Keratinocyte (primary cell): ENCODE measurements at regions not wholly inside any gene's neighbourhood (a gene's known extent, or its start where the extent isn't known, plus 50 kb on each side); places are given as distances from the start of the nearest gene placed in this dataset.

Experiments used
- DNase-seq: peaks from one replicate; pipeline ENCODE4 v3.0.0-alpha.2; 2011; ENCODE audit warnings: low read depth, missing footprints, low spot score
- FAIRE-seq: peaks from 2 replicates; lab custom pipeline; 2011; peaks lifted over from hg19 to GRCh38; lab: Jason Lieb, UNC
- H2AFZ ChIP-seq: 2 replicates; pipeline ENCODE4 v1.6.0; 2012; ENCODE audit warnings: low read length, control low read depth, inconsistent platforms; ENCODE audit not compliant: control insufficient read depth
- H3K27ac ChIP-seq: 2 replicates; pipeline ENCODE4 v1.5.1; 2011; ENCODE audit warnings: low read length; ENCODE audit not compliant: control insufficient read depth, insufficient read depth
- H3K27me3 ChIP-seq: 3 replicates; pipeline ENCODE4 v1.6.0; 2011; ENCODE audit warnings: low read length; ENCODE audit not compliant: control insufficient read depth, insufficient read depth; ENCODE audit errors: extremely low read depth
- H3K36me3 ChIP-seq, 2 experiments: 2 replicates in 1 of 2; 3 replicates in 1 of 2; pipeline ENCODE4 v1.5.1; 2011; ENCODE audit warnings: low read length in 2 of 2, mild to moderate bottlenecking in 1 of 2; ENCODE audit not compliant: control insufficient read depth in 2 of 2, insufficient read depth in 2 of 2; ENCODE audit errors: extremely low read depth in 1 of 2
- H3K4me1 ChIP-seq: 3 replicates; pipeline ENCODE4 v1.5.1; 2011; ENCODE audit warnings: low read length; ENCODE audit not compliant: control insufficient read depth, insufficient read depth; ENCODE audit errors: extremely low read depth
- H3K4me2 ChIP-seq: 3 replicates; pipeline ENCODE4 v1.6.0; 2011; ENCODE audit warnings: low read depth, low read length; ENCODE audit not compliant: control insufficient read depth, insufficient read depth; ENCODE audit errors: extremely low read depth
- H3K4me3 ChIP-seq, 3 experiments: fragments of 200-600 bp in 1 of 3; sonication (generic) in 1 of 3; 2 replicates in 2 of 3; 3 replicates in 1 of 3; pipeline ENCODE4 v1.5.1; 2011 to 2016; ENCODE audit warnings: low read length in 3 of 3, mild to moderate bottlenecking in 3 of 3, control low read depth in 2 of 3, inconsistent platforms in 1 of 3, low read depth in 1 of 3, mixed read lengths in 1 of 3, mixed run types in 1 of 3, moderate library complexity in 1 of 3; ENCODE audit not compliant: control insufficient read depth in 2 of 3, insufficient read depth in 2 of 3; ENCODE audit errors: extremely low read depth in 1 of 3
- H3K79me2 ChIP-seq: 2 replicates; pipeline ENCODE4 v1.6.0; 2012; ENCODE audit warnings: low read length; ENCODE audit not compliant: control insufficient read depth, insufficient read depth
- H3K9ac ChIP-seq: 3 replicates; pipeline ENCODE4 v1.6.0; 2011; ENCODE audit warnings: low read length; ENCODE audit not compliant: control insufficient read depth, insufficient read depth; ENCODE audit errors: extremely low read depth
- H3K9me1 ChIP-seq: 3 replicates; pipeline ENCODE4 v1.6.0; 2011; ENCODE audit warnings: low read length; ENCODE audit not compliant: control insufficient read depth, insufficient read depth; ENCODE audit errors: extremely low read depth
- H3K9me3 ChIP-seq: 2 replicates; pipeline ENCODE4 v1.5.1; 2012; ENCODE audit warnings: low read depth, low read length; ENCODE audit not compliant: control insufficient read depth
- H4K20me1 ChIP-seq: 3 replicates; pipeline ENCODE4 v1.6.0; 2011; ENCODE audit warnings: low read length; ENCODE audit not compliant: control insufficient read depth, insufficient read depth; ENCODE audit errors: extremely low read depth
- EZH2 ChIP-seq: IDR thresholded peaks from one replicate; pipeline ENCODE4 v1.6.1; 2012; ENCODE audit warnings: inconsistent platforms, mild to moderate bottlenecking, low read length, moderate library complexity
- dilution Hi-C: fragments of 300-500 bp; cut with MboI; formaldehyde crosslinking; loops from one replicate; pipeline ENCODE4 v1.7.0; 2020; ENCODE audit warnings: low sequenced_read_pairs; ENCODE audit not compliant: extremely low pct_ligation_motif_present
- TF ChIP-seq, protein P1 (sequence below), 3 experiments: IDR thresholded peaks in 1 of 3; conservative IDR thresholded peaks in 1 of 3; optimal IDR thresholded peaks in 1 of 3; 2 replicates in 2 of 3; 3 replicates in 1 of 3; pipeline versions ENCODE3 to v1.5.1; 2011; ENCODE audit warnings: low read length in 3 of 3, mild to moderate bottlenecking in 3 of 3, moderate library complexity in 2 of 3, control low read depth in 1 of 3, inconsistent platforms in 1 of 3; ENCODE audit not compliant: insufficient read depth in 2 of 3; ENCODE audit errors: extremely low read depth in 1 of 3

DNA sequence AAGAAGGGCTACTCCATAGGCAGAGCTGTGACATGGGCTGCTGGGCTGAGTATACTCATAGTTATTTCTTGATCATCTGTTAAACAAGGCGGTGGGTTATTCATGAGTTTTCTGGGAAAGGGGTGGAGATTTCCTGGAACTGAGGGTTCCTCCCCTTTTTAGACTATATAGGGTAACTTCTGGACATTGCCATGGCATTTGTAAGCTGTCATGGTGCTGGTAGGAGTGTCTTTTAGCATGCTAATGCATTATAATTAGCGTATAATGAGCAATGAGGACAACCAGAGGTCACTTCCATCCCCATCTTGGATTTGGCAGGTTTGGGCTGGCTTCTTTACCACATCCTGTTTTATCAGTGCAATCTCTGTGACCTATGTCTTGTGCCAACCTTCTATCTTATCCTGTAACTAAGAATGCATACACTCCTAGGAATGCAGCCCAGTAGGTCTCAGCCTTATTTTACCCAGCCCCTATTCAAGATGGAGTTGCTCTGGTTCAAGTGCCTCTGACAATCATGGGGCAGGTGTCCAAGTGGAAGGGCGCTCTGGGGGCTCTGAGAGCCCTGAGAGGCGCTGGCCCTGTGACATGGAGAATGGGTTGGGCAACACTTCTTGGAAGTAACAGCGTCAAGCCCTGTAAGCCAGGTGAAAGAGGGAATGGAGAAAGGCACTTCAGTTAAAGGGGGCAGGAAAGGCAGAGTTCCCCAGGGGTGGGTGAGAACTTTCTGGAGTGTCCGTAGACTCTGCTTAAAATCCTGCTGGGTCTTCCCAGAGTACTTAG, 354.2 kb upstream of the SULF2 start:
- Histone ChIP-seq H3K27me3 (peaks cover 6% of the 10 kb centered on the region), H2AFZ (no peak overlapping the region), H3K4me3 (no peak overlapping the region), H3K36me3 (no peaks in the 10 kb centered on the region), H3K79me2 (no peaks in the 10 kb centered on the region), H3K4me1 (peaks cover 24% of the 10 kb centered on the region), H3K4me2 (no peak overlapping the region), H3K9me3 (peaks cover 5% of the 10 kb centered on the region), H3K27ac (no peak overlapping the region), H3K9me1 (no peaks in the 10 kb centered on the region), H3K9ac (no peak overlapping the region), H4K20me1 (no peaks in the 10 kb centered on the region)
- dilution Hi-C loops: no loop called here
- DNase-seq: peak; percentile 46
- no peak for TF ChIP-seq EZH2
- peak; percentile 87 for FAIRE-seq

- Histone ChIP-seq H3K27ac (no peak overlapping the region), H4K20me1 (no peaks in the 10 kb centered on the region), H3K9me3 (no peaks in the 10 kb centered on the region), H3K79me2 (no peaks in the 10 kb centered on the region), H2AFZ (no peak overlapping the region), H3K9ac (no peak overlapping the region), H3K36me3 (no peaks in the 10 kb centered on the region), H3K9me1 (no peaks in the 10 kb centered on the region), H3K4me3 (no peak overlapping the region), H3K4me2 (no peak overlapping the region), H3K27me3 (peaks cover 6% of the 10 kb centered on the region), H3K4me1 (peaks cover 15% of the 10 kb centered on the region)
- dilution Hi-C loops: no loop called here
- FAIRE-seq (no peak), DNase-seq (no peak)
- TF ChIP-seq, protein P1, sequence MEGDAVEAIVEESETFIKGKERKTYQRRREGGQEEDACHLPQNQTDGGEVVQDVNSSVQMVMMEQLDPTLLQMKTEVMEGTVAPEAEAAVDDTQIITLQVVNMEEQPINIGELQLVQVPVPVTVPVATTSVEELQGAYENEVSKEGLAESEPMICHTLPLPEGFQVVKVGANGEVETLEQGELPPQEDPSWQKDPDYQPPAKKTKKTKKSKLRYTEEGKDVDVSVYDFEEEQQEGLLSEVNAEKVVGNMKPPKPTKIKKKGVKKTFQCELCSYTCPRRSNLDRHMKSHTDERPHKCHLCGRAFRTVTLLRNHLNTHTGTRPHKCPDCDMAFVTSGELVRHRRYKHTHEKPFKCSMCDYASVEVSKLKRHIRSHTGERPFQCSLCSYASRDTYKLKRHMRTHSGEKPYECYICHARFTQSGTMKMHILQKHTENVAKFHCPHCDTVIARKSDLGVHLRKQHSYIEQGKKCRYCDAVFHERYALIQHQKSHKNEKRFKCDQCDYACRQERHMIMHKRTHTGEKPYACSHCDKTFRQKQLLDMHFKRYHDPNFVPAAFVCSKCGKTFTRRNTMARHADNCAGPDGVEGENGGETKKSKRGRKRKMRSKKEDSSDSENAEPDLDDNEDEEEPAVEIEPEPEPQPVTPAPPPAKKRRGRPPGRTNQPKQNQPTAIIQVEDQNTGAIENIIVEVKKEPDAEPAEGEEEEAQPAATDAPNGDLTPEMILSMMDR (optimal IDR thresholded peaks at IDR 0.05 in 1 of 3, IDR thresholded peaks at IDR 0.05 in 1 of 3, conservative IDR thresholded peaks at IDR 0.05 in 1 of 3; ENCODE audit: extremely low read depth in 1 of 3, insufficient read depth in 2 of 3, low read length in 3 of 3): no peak
- no peak for TF ChIP-seq EZH2
Measured at GRCh38 chr20:48132834-48133233, 347.6 kb upstream of the SULF2 start.

- Histone ChIP-seq H4K20me1 (no peaks in the 10 kb centered on the region), H3K9me3 (no peaks in the 10 kb centered on the region), H3K36me3 (no peaks in the 10 kb centered on the region), H3K4me1 (peaks cover 15% of the 10 kb centered on the region), H3K79me2 (no peaks in the 10 kb centered on the region), H3K9ac (no peak overlapping the region), H3K4me2 (no peak overlapping the region), H3K27me3 (no peaks in the 10 kb centered on the region), H3K27ac (no peak overlapping the region), H3K9me1 (no peaks in the 10 kb centered on the region), H3K4me3 (no peak overlapping the region), H2AFZ (no peak overlapping the region)
- TF ChIP-seq, protein P1 (optimal IDR thresholded peaks at IDR 0.05 in 1 of 3, IDR thresholded peaks at IDR 0.05 in 1 of 3, conservative IDR thresholded peaks at IDR 0.05 in 1 of 3; ENCODE audit: extremely low read depth in 1 of 3, insufficient read depth in 2 of 3, low read length in 3 of 3): no peak
- TF ChIP-seq EZH2: no peak
- DNase-seq (no peak), FAIRE-seq (no peak)
- dilution Hi-C loops: no loop called here
Measured at GRCh38 chr20:48131581-48131980, 346.3 kb upstream of the SULF2 start.
